ENCODE measurements at regions not wholly inside any gene's neighbourhood (a gene's known extent, or its start where the extent isn't known, plus 50 kb on each side); places are given as distances from the start of the nearest gene placed in this dataset.

DNA sequence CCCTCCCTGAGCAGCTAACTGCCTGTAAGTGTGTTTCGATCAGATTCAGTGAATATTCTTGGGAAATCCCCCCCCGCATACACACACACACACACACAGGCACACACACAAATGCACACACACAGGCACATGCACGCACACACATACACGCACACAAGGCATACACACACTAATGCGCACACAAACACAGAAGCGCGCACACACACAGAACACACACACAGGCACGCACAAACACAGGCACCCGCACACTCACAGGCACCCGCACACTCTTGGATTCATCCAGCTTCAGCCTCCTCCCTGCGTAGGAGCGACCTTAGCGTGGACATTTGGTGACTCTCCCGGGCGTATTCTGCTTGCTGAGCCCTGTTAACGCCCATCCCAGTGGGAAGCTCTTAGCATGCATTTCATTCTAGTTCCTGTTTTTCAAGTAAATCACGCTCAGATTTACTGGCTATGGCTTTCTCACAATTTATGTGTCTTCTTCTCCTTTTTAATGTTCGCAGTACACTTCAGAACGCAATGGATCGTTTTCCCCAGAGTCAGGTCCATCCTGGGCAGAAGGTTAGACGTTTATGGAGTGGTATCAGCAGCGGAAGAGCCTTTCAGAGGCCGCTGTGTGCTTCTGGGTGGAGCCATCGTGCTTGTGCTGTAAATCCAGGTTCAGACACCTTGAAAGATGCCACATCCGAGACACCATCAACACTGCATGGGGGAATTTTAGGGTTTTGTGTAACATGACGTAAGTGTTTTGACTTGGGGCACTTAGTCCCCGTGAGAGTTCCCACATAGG, 656.6 kb downstream of the GALR1 start:
- DNase-seq (ENCODE audit: low spot score): no peak

DNA sequence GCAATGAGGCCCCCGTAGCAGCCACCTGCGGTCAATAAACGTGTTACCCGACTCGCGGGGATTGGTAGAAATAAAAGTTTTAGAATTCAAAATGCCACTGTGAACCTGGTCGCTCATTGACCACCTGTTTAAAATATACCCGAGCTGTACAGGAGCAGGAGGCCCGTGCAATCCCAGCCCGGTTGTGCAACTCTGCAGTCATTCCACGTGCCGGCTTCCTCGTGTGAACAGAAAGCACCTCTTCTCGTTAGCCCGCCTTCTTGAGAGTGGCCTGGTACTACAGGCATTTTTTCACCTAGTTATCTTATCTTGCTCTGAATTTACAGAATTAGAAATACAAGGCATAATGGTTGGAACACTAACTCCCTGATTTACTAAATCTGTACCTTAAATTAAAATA, 660.7 kb downstream of the GALR1 start:
- no peak for DNase-seq (ENCODE audit: low spot score)

DNA sequence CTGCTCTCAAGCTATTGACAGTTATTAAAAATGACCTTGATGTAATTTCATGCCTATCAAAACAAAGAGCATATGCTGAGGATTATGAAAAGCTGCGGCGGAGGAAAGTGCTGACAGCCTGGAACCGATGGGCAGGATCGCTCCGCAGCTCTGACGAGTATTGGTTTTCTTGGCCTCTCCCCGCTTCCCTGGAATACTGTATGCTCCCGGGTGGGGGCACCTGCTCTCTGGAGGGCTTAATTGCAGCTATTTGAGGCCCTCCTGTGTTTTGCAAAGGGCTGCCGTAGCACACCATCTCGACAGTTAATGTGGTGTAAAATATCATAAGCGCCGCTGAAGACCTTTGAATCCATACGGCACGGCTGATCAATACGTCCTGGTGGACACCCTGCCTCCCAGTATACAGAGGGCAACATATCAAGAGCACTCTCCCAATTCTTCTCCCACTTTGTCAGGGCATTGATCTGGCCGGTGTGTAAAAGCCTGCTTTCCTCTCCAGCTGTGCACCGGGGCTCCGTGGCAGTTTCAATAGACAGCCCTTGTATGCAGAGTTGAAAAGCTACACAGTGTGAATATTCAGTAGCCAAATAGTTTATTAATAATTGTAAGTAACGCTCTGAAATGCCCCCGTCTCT, 662.4 kb downstream of the GALR1 start:
- DNase-seq (ENCODE audit: low spot score): no peak

DNA sequence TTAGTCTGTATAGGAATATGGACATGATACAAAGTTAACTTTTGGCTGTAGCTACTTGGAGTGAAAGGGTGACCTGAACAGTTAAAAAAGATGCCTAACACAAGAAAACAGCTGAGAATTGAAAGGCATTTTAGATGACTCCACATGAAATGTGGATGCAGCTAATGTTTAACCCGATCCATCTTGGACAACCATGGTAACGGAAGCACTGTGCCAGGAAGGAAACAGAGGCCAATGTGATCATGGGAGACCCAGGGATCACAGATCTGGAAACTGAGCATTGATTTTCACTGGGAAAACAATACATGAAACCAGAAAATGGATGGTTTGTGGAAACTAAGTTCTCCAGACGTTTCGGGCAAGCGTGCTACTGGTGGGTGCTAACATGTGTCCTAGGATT, 669.1 kb downstream of the GALR1 start:
- no peak for DNase-seq (ENCODE audit: low spot score)

DNA sequence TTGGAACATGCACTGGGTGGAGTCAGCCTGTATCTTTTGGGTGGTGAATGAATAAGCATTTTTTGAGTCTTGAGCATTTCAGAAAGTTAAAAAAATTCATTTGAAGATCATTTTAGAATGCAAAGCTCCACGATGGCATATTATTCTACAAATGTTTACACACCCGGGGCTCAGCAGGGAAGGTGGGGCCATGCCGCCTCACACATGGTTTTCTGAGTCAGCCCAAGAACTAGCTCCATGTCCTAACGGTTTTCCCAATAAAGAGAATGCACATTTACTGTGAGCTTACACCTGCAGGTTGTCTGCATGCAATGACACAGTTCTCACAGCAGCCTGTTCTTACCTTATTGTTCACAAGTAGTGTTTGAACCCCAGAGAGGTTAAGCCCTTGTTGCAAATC, 670.3 kb downstream of the GALR1 start:
- DNase-seq (ENCODE audit: low spot score): no peak

DNA sequence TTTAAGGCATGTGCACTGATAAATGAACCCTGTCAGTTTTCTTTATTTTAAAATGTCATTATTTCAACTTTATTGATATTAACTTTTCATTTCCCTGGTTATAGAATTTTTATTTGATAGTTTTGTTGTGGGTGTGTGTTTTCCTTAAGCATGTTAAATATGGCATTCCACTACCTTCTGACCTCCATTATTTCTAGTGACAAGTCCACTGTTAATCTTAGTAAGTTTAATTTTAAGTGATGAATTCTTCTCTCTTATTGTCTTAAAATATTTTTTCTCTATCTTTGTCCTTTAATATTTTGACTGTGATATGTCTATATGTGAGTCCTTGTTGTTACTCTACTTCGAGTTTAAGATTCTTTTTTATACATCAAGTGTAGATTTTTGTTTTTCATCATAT, 685.7 kb downstream of the GALR1 start:
- no peak for DNase-seq (ENCODE audit: low spot score)

DNA sequence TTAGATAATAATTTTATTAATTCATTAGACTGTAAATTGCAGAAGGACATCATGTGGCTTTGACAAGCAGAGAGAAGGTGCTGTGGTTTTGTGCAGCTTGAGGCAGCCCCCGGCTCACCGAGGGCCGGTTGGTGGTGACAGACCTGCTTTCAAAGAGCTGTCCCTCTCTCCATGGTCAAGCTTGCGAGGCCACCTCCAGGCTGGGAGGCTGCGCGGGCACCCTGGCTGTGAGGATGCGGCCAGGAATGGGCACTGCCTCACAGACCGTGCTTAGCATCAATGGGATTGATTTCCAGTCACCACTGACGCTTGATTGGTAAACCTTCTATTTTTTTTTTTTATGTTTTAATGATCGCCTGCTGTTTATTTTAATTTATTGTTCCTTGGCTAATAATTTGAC, 690.9 kb downstream of the GALR1 start:
- no peak for DNase-seq (ENCODE audit: low spot score)

DNA sequence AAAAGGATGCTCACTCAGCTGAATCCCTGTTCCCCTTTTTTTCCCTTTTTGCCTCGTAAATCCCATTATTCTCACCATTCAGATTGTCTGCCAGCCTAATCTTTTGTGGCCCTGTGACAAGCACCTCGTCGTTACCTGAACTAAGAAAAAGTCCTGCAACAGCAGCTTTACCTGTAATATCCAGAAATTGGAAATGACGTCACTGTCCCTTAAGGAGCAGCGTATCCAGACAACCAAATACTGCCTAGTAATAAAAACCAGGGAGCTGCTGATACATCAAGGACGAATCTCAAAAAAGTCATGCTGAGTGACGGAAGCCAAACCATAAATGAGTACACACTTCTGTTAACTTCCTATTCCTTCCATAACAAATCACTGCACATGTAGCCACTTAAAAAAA, 694.9 kb downstream of the GALR1 start:
- DNase-seq (ENCODE audit: low spot score): no peak

DNA sequence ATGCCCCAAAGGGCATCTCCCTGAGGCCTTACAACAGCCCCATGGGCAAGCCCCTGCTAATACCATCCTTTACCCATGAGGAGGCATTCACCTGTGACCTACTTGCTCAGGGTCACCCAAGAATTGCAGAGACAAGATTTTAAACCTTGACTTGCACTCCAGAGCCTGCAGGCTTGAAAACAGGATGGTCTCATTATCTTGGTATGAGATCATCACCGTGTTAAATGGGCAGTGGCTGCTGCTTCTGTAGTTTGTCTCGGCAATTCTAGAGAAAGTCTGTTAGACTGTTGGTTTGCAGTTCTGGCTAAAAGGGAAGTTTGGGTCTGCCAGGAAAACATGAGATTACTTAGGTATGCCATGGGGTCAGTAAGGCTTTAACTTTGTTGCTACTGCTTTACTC, 698.9 kb downstream of the GALR1 start:
- DNase-seq (ENCODE audit: low spot score): no peak

DNA sequence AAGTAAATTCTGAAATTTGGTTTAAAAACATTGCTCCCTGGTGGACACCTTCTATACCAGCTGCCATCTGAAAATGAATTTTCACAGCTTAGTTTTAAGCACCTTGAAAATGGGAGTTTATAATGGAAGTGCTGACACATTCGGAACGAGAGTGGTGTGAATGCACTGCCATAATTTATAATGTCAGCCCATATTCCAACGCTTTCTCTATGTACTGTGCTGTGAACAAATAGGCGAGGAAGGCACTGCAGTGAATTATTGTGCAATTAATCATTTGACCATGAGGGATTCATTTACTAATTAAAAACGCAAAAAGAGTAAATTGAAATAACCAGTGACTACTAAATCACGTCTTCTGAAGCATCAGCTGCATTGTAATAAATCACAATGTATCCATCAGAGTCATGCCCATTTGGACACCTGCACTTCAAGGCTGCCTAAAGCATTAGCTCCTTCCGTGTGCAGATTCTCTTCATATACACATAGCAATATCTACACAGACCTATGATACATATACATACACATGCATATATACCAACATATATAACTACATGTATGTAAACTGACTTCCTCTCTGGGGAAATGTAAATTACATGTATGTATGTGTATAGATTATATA, 699.8 kb downstream of the GALR1 start:
- no peak for DNase-seq (ENCODE audit: low spot score)

DNA sequence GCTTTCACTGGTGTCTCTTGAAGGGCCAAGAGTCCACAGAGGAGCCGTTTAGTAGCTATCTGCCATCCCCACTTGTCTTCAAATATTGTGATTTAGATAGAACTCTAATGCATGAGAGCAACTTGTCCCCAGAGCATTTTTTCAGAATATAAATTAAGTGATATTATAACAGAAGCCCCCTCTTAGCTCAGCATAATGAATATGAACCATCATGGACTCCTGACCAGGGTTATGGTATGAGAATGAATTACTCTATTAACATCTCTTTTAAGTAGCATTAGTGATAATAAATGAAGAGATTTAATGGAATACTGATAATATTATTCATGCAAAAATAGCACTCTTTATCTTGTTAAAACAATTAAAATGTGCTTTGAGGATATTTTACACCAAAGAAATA, 709.6 kb downstream of the GALR1 start:
- no peak for DNase-seq (ENCODE audit: low spot score)

DNA sequence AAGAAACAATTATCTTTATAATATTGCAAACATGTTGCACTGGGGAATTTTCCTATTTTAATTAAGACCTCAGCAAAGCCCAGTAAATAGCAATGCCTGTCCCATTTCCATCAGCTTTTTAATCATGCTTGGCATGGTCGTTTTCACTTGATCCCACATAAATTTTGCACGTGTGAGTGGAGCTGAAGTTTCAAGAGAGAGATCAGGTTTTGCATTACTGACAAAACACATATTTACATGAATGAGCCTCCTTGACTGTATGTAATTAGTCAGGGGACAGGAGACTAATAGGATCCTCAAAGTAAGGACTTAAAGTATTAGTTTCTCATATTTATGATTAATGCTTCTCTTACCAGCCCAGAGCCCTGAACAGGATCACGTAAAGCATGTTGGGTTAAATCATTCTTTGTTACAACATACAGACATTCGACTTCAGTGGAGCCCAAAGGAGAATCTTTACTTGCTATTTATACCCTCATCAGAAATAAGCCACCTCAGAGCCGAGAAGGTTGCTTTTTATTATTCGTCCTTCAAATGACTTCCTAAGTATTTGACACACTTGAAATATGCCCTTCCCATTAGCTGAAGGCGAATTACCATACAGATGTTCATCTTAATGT, 711.3 kb downstream of the GALR1 start:
- no peak for DNase-seq (ENCODE audit: low spot score)

DNA sequence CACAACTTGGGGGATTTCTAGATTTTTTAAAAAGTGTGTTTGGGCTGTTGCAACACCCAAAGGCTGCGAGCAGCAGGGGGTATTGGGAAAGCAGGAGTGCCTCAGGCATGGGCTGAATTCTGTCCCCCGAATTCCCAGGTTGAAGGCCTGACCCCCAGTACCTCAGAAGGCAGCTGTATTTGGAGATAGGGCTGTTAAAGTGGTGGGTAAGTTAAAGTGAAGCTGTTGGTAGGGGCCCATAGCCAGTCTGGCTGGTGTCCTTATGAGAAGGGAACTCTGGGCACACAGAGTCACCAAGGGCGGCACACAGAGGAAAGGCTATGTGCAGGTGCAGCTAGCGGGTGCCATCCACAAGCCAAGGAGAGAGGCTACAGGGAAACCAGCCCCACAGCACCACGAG, 717.4 kb downstream of the GALR1 start:
- no peak for DNase-seq (ENCODE audit: low spot score)

DNA sequence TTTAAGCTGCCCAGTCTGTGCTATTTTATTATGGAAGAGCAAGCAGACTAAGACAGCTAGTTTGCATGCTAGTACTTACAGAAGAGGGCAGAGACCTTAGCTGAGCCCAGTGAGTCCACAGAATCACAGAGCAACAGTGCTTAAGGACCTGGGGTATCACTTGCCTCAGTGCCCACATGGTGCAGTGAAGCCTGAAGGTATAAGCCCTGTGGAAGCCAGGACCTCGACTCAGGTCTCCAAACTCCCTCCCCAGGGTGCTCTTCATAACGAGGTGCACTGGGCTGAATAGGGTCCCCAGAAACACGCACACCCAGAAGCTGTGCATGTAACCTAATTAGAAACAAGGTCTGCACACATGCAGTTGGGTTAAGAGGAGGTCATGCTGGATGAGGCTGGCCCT, 718.1 kb downstream of the GALR1 start:
- DNase-seq (ENCODE audit: low spot score): no peak

DNA sequence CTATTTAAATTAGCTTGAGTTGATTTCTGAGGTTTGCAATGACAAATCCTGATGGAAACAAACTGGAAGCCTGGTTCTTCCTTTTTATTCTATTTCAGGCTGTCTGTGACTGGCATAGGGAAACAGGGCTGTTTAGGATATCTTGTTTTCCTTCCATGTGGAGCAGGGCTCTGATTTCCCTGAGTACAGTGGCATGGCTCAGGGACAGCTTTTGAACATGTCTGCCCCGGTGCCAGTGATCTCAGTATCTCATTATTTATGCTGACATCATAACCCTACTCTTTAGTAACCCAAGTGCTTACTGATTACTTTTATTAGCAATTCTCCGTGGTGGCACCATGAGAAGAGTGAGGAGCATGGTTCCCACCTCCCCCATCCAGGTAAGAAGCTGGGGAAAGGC, 720.3 kb downstream of the GALR1 start:
- no peak for DNase-seq (ENCODE audit: low spot score)

DNA sequence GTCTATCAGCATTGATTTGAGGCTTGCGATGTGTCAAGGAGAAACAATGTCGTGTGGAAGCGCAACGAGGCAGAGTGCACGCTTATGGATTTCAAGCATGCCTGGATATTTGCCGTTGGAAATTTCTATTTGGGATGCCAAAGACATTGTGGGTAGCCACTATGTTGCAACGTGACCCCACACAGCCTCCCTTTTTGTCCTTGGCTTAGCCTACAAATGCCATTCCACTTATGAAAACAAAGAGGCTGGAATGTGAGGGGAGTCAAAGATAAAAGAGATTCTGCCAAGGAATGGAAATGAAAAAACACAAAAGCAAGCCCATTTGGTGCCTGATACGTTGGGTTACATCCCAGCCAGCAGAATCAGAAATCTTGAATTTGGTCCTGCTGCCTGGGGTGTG, 721.2 kb downstream of the GALR1 start:
- no peak for DNase-seq (ENCODE audit: low spot score)

DNA sequence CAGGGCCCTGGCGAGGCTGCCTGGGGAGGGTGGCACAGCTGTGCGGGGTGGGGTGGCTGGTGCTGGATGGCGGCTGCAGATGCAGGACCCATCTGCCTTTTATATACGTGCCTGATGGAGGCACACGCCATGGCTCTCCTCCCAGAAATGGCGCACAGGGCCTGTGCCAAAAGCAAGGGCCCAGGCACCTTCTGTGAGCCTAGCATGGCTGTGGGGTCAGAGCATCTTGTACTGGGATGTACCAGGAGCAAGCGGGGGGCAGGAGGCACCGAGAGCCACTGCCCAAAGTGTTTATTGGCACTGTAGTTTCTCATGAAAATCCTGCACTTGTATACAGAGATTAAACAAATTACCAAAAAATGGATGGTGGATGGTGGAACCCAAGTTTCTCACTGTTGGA, 724.1 kb downstream of the GALR1 start:
- DNase-seq (ENCODE audit: low spot score): no peak

DNA sequence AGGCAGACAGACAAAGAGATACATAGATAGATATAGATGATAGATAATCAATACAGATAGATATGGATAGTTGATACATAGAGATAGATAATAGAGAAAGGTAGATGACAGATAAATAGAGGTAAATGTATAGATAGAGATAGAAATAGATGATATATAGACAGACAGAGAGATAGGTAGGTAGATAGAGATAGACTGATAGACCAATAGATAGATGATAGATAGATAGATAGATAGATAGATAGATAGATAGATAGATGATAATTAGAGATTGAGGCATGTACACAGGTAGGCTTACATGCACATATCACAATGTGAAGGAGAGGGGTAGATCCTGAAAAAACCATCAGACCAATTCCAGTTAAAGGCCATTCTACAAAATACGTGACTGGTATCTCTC, 724.7 kb downstream of the GALR1 start:
- no peak for DNase-seq (ENCODE audit: low spot score)

DNA sequence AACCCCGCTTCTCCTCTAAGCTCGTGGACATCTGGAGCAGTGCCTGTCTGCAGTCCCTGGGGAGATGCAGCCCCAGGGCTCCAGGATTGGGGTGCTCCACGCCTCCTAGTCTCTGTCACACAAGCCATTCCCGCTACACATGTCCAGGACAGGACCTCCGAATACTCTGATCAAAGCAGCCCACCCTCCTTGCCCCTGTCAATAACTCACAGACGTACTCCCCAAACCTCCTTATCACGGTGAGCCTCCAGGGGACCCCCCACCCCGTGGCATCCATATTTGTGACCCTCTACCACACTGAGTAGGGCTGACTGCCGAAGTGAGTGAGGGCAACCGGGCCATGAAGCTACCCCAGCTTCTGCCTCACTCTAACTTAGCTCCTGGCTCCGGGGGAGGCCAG, 727.7 kb downstream of the GALR1 start:
- DNase-seq (ENCODE audit: low spot score): no peak

DNA sequence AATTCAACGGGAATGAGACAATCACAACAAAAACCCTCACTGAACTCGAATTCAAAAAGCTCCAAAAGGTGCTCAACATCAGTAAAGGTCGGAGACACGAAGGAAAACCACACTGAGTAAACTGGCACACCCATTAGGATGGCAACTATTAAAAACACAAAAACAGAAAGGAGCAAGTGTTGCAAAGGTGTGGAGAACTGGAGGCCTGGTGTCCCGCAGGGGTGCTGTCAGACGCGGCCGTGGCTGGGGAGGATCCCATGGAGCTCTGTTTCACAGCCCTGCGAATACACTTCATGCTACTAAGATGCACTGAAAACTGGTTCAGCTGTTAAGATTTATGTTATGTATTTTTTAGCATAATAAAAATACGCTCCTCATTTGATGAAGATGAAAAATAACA, 730.6 kb downstream of the GALR1 start:
- DNase-seq (ENCODE audit: low spot score): no peak

DNA sequence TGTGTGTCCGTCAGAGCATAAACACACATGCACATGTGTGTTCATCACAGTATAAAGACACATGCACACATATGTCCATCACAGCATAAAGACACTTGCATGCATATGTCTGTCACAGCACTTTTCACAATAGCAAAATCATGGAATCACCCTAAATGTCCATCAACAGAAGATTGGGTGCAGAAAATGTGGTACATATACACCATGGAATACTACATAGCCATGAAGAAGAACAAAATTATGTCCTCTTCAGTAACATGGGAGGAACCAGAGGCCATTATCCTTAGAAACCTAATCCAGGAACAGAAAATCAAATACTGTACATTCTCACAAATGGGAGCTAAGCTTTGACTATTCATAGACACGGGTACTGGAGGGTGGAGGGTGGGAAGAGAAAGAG, 732.2 kb downstream of the GALR1 start:
- no peak for DNase-seq (ENCODE audit: low spot score)

DNA sequence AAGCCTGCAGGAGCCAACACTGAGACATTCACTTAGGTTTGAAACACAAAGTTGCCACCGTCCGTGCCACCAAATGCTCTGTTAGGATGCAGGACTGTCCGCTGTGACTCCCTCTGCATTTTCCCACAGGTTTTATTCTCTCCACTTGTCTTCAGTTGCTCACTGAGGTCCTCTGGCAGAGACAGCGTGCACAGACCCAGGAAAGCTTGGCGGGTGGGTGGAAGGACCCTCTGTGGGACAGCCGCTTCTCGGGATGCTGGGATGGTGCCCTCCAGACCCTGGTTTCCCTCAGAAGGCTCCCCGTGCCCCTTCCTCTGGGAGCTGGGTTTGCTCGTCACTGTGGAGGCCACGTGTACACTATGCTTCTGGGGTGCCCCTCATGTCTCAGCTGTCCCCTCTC, 733.6 kb downstream of the GALR1 start:
- DNase-seq (ENCODE audit: low spot score): no peak

DNA sequence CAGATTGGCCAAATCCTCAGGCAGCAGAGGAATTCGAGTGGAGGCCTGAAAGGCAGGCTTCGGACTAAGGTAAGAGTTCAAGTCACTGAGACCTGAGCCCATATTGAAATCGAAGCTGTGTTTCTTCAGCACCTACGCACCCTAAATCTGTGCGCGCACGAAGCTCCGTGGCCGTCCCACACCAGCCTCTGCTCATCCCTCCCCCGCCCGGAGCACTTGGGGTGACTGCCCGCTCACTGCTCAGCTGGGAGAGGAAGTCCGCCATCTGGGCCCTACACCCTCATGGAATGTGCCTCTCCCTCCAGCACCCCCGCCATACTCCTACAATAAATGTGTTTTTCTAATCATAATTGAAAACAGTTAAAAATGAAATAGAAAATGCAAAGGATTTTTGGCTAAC, 734.5 kb downstream of the GALR1 start:
- DNase-seq (ENCODE audit: low spot score): no peak

Data from globus pallidus (tissue), 1 donor.